ENCODE measurements at regions not wholly inside any gene's neighbourhood (a gene's known extent, or its start where the extent isn't known, plus 50 kb on each side); places are given as distances from the start of the nearest gene placed in this dataset.

GRCh38 chr13:24012648-24013047 lies 115.3 kb upstream of the C1QTNF9B start:
- DNase-seq, result no peak

- no peak for DNase-seq
Observed at GRCh38 chr13:24013189-24013588, 115.9 kb upstream of the C1QTNF9B start.

GRCh38 chr13:24016046-24016445 lies 118.7 kb upstream of the C1QTNF9B start:
- no peak for DNase-seq

GRCh38 chr13:24022568-24022967 lies 125.3 kb upstream of the C1QTNF9B start:
- DNase-seq, result no peak

- no peak for DNase-seq
Observed at GRCh38 chr13:24023073-24023472, 125.8 kb upstream of the C1QTNF9B start.

- DNase-seq, result no peak
Observed at GRCh38 chr13:24027494-24027893, 130.2 kb upstream of the C1QTNF9B start.

- no peak for DNase-seq
Observed at GRCh38 chr13:24032252-24032651, 128.3 kb upstream of the SPATA13 start.

GRCh38 chr13:24032674-24033073 lies 127.8 kb upstream of the SPATA13 start:
- no peak for DNase-seq

- DNase-seq, result no peak
Observed at GRCh38 chr13:24033527-24034302, 126.8 kb upstream of the SPATA13 start.

- DNase-seq, result no peak
Observed at GRCh38 chr13:24035411-24035810, 125.1 kb upstream of the SPATA13 start.

- DNase-seq, result no peak
Observed at GRCh38 chr13:24036115-24036514, 124.4 kb upstream of the SPATA13 start.

GRCh38 chr13:24038405-24038804 lies 122.1 kb upstream of the SPATA13 start:
- DNase-seq, result no peak

- no peak for DNase-seq
Observed at GRCh38 chr13:24038841-24039330, 121.6 kb upstream of the SPATA13 start.

- no peak for DNase-seq
Observed at GRCh38 chr13:24039621-24040475, 120.7 kb upstream of the SPATA13 start.

GRCh38 chr13:24040835-24041234 lies 119.7 kb upstream of the SPATA13 start:
- no peak for DNase-seq

- DNase-seq, result no peak
Observed at GRCh38 chr13:24041651-24042225, 118.8 kb upstream of the SPATA13 start.

GRCh38 chr13:24042710-24043440 lies 117.6 kb upstream of the SPATA13 start:
- no peak for DNase-seq

- DNase-seq, result no peak
Observed at GRCh38 chr13:24043590-24044350, 116.8 kb upstream of the SPATA13 start.

- no peak for DNase-seq
Observed at GRCh38 chr13:24045597-24045996, 114.9 kb upstream of the SPATA13 start.

- DNase-seq, result no peak
Observed at GRCh38 chr13:24050292-24050711, 110.2 kb upstream of the SPATA13 start.

GRCh38 chr13:24050796-24051715 lies 109.5 kb upstream of the SPATA13 start:
- no peak for DNase-seq

Data from CD4-positive, alpha-beta T cell treated with Interleukin-6 for 4 hours (primary cell).